ENCODE measurements at regions not wholly inside any gene's neighbourhood (a gene's known extent, or its start where the extent isn't known, plus 50 kb on each side); places are given as distances from the start of the nearest gene placed in this dataset.

- DNase-seq = no peak
Measured at GRCh38 chr6:166046226-166046625, 121.4 kb downstream of the TBXT start.

DNA sequence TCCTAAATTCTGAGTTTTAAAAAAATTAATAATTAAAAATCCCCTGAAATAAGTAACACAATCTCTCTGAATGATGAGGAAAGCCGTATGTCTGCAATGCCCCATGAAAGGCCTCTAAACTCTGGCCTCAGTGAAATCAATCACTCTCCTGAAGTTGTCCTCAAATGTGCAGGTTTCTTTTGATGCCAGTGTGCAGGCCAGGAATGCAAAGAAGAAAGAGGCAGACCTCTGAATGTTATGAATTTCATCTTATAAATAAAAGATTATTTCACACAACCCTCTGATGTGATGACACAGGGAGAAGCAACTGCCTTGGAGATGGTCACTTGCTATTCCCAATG, 121.8 kb downstream of the TBXT start:
- no peak for DNase-seq

DNA sequence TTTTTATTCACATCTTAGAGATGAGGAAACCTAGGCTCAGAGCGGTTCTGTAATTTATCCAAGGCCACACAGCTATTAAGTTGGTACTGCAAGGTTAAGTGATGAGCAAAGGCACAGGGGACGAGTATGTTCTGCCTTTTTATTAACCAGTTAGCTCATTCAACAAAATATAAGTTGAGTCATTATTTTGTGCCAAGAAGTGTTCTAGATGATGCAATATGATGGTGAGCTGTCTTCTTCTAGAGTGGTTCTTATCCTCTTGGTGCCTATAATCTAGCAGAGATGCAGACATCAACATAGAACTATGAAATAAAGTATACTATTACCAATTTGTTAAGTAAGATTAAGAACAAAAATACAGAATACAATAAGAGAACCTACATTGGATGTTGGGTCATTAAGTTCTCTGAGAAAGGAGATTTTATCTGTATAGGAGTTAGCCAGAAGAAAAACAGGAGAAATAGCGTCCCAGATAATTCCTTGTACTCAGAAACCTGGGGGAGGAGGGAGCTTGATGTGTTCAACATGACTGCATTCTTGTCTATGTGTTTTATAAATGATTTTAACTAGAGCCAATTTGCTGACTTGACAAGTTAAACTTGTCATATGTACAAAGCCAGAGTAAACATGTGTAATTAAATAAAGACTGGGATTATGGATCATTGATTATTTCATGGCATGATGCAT, 122.3 kb downstream of the TBXT start:
- DNase-seq = no peak

- no peak for DNase-seq
Measured at GRCh38 chr6:166041277-166041676, 126.4 kb downstream of the TBXT start.

- DNase-seq = no peak
Measured at GRCh38 chr6:166040292-166040691, 127.4 kb downstream of the TBXT start.

- DNase-seq = no peak
Measured at GRCh38 chr6:166036316-166037095, 131.1 kb downstream of the TBXT start.

DNA sequence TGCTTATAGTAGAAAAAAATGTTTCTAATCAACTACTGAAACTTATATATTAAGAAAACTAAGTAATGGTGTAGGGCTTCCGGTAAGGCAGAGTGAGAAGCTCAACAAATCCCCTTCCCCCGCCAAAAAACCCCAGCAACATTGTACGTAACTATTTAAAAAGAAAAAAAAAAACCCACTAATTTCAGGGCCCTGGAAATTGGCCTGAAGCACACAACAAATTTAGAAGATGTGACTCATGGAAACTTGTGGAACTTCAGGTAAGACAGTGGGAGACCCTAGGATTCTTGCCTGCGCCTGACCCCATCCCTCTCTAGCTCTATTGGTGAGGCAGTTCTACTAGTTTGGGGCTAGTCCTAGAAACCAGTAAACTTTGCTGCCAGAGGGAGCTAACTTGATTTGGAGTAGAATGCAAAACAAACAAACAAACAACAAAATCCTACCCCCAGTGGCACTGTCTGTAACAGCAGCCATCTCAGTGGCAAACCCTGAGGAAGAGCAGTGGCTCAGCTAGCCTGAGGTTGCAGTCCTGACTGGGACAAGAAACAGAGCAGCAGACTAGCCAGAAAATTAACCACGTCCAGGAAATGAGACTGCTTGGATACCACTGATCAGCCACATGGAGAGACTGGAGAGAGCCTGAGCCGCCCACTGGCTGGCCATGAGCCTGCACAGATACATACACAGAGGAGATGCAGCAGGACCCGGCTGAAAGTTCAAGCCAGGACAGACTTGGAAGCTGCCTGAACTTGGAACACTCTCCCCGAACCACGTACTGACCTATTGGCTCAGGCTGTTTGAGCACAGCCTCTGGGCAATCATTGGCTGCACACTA, 135.1 kb downstream of the TBXT start:
- no peak for DNase-seq

DNA sequence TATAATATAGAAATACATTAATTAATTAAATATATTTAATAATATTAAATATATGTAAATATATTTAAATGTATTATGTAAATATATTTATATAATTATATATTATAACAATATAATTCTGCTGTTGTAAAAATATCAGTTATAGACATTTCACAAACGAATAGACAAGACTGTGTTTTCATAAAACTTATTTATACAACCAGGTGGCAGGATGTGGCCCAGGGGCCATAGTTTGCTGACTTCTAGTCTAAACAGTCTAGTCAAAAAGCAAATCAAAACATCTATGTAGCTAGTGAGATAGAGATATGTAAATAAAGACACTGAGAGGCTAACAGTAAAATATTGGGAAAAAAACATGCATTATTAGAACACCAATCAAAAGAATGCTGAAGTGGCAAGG, 136.4 kb downstream of the TBXT start:
- no peak for DNase-seq

- DNase-seq = no peak
Measured at GRCh38 chr6:166029506-166029905, 138.1 kb downstream of the TBXT start.

GRCh38 chr6:166027761-166028160, 139.9 kb downstream of the TBXT start:
- no peak for DNase-seq

- no peak for DNase-seq
Measured at GRCh38 chr6:166026586-166027126, 141.0 kb downstream of the TBXT start.

- no peak for DNase-seq
Measured at GRCh38 chr6:166025149-166025898, 142.3 kb downstream of the TBXT start.

DNA sequence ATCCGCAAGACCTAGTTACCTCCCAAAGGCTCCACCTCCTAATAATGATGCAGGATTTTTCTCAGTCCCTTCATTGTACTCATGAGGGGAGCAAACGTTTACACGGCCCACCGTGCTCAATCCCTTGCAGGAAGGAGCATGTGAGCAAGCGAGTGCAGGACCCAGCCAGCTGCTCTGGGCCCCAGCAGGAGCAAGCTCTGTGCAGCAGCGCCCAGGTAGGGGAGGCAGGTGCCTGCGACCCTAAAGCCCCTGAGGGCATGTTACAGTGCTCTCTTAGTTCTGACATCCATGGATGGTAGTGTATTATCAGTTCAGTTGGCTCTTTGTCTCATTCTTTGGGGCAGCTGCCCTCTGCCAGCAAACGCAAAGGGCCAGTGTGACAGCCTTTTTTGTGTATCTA, 143.4 kb downstream of the TBXT start:
- no peak for DNase-seq

GRCh38 chr6:166023273-166023989, 144.2 kb downstream of the TBXT start:
- no peak for DNase-seq

DNA sequence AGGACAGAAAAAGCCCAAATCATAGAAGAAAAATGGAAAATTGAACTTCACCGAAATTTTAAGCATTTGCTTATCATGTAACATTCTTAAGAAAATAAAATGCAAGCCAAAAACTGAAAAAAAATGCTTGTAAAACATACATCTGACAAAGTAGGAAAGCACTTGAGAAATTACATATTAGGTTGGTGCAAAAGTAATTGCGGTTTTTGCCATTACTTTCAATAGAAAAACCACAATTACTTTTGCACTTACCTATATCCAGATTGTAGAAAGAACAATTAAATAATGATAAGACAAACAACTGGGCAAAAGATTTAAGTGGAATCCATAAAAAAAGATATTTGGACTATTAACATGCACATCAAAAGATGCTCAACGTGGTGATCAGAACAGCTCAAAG, 146.2 kb downstream of the TBXT start:
- no peak for DNase-seq

DNA sequence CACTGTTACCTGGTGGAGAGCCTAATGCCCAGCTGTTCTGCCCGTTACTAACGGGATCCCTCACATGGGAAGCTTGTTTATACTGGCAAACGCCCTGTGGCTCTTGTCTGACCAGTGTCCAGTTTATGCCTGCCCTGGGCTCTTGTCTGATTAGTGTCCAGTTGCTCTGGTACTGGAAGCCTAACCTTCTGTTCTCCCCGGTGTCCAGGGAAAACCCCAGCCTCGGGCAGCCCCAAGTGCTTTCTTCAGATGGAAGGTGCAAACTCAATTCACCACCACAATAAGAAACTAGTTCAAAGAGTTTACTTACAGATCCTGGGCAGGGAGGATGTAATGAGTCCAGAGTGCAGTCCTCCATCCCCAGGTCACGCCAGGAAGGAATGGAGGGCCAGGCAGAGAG, 148.4 kb downstream of the TBXT start:
- DNase-seq = no peak

GRCh38 chr6:166017032-166017635, 150.5 kb downstream of the TBXT start:
- no peak for DNase-seq

DNA sequence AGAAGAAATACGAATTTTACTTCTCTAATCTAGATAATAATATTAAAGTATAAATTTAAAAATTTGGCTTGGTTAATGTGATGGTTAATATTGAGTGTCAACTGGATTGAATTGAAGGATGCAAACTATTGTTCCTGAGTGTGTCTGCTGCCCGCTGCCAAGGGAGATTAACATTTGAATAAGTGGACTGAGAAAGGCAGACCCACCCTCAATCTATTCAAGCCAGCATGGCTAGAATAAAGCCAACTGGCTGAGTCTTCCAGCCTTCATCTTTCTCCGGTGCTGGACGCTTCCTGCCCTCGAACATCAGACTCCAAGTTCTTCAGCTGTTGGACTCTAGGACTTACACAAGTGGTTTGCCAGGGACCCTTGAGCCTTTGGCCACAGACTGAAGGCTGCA, 152.7 kb downstream of the TBXT start:
- DNase-seq = no peak

DNA sequence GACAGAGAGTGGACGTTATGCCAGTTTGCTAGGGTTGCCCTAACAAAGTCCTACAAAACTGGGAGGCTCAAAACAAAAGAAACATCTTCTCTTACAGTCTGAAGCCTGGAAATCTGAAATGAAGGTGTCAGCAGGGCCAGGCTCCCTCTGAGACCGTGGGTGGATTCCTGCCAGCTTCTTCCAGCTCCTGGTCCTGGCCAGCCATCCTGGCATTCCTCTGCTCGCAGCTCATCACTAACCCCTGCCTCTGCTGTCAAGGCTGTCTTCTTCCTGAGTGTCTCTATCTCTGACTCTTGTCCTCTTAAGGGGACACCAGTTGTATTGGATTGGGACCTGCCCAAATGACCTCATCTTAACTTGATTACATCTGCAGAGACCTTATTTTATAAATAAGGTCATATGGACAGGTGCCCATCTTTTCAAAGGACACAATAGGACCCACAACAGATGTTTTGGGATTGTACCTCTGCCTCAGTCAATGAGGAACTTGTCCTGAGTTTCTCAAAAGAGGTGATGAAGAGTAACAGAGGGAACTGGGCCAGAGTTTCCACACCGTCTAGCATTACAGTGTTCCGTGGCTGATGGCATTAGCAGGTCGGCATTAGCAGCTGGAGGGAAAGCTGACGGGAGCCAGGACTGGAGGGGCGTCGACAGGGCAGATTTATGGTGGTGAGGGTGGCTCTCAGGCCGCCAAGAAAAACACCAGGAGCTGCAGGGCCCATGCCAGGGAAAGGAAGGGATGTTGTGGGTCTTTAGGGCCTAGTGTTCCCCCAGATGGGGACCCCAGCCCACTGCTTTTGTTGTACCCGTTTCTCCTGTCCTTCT, 157.3 kb downstream of the TBXT start:
- DNase-seq = no peak

DNA sequence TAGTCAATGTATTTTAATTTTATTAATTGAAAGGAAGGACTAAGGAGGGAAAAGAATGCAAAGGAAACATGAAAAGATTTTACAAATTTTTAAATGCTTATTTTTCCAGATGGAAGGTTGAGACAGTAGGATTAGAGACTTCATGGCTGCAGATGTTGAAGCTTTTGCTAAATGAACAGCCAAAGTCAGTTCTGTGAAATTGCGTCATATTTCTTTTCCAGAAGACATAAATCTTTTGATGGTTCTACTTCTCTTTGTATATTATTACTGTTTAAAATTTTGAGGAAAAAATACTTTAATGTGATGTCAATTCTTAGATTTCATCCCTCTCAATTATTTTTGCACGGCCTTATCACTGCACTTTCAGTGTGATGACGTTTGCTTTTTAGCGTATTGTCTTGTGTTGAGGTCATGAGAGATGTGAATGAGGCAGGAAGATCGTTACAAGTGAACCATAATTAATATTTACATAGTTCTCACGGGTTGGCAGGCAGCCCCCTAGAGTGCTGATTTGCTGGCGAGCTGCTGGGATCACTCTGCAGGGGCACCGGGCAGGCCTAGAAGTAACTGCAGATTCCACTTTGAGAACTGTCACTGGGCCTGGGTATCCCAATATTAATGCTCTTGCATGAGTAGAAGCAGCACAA, 158.1 kb downstream of the TBXT start:
- DNase-seq = no peak

Measured in activated gamma-delta T cell (primary cell).